EL (cell line): ENCODE measurements at regions not wholly inside any gene's neighbourhood (a gene's known extent, or its start where the extent isn't known, plus 50 kb on each side); places are given as distances from the start of the nearest gene placed in this dataset.
"Not testable (repeated sequence)": the region's sequence is repeated elsewhere in the genome, so short reads cannot be mapped to it uniquely, and the experiment has no call there.

Experiments used
- DNase-seq: peaks from one replicate; pipeline ENCODE4 v3.0.0-alpha.2; 2016

DNA sequence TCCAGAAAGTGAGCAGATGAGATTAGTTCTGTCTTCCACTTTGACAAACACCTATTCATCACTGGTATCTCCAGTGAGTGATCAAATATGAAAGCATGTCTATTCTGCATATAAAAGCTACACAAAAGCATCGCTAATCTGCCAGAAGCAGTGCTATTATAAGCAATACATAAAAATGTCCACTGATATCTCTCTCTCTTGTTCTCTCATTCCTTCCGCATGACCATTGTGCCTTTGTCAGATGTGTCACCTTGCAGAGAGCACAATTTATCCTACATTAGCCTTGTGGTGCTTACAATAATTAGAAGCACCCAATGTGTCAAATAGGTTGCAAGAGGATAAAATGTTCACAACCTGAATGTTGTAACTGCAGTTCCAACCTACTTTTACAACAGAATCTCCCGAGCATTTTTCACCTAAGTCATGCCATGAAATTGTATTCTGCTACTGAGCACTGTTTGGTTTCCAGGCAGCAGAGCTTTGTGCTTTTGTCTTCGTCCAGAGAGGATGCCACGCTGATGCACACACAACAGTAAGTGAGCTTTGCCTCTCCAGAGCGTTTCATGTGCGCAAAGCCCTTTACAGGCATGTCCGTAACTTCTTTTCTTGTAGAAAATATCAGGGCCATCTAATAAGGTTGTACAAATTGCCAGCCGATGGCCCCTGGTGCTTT lies 198.7 kb upstream of the PLD5 start:
- DNase-seq, result no peak

DNA sequence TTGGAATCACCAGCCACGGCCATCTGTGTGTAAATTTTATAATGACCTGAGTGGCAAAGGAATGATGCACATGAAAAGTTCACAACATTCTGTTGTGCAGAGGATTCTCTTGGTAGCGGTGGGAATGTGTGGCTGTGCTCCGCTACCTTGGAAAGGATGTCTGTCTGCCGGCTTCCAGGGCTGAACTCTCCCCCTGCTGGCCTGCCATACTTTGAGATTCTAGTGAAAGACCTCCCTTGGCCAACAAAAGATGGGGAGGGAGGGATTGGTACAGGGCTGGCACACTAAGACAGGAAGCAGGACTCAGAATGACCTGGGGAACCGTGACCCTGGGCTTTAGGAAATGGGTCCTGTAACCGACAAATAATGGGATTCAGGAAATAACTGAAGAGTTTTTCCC lies 194.5 kb upstream of the PLD5 start:
- DNase-seq, result no peak

DNA sequence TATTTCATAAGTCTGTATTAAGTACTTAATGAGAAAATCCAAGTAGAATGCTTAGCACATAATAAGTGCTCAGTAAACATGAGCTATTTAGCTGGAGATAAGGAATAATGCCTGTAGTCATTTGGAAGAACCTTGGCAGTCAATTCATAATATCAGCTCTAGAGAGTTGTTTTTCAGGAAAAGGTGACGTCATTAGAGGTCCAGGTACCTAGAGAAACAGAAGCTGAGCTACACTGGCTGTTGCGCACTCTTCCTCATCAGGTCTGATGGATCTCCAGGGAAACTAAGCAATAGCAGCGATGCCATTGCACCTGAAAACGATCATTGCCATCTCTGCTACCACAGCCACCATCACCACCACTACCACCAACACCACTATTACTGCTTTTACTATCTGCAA lies 187.8 kb upstream of the PLD5 start:
- no peak for DNase-seq

DNA sequence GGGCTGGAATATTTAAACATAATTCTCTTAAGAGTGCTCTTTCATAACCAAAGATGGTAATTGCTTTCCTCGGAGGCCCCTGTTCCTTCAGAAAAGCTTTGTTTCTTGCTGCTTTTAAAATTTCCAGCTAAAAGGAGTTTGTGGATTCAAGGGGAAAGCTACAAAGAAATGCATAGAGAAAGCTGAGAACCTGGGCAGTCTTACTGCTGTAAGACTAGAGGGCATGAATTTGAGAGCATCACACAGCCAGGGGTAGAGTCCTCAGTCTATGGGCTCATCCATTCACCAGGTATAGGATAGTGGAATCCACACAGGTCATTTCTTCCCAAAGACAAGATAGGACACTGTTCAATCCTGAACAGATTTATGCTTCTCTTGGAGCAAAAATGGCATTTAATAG lies 186.3 kb upstream of the PLD5 start:
- DNase-seq, result no peak

DNA sequence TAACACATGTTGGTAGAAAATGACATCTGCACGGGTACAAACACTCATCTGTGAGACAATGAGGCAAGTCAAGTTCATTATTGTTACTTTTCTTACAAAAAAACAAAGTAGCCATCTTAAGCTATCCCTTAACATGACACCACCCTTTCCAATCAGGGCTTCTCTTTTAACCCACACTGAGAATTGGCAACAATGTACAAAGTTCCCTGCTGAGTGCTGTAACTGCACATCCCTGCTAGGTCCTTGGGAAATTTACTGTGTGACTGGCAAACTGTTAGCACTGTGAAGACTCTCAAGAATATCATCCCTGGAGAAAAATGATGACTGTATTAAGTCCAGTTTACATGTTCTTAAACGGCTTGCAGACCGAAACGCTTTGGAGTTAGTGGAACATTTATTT lies 185.8 kb upstream of the PLD5 start:
- no peak for DNase-seq

DNA sequence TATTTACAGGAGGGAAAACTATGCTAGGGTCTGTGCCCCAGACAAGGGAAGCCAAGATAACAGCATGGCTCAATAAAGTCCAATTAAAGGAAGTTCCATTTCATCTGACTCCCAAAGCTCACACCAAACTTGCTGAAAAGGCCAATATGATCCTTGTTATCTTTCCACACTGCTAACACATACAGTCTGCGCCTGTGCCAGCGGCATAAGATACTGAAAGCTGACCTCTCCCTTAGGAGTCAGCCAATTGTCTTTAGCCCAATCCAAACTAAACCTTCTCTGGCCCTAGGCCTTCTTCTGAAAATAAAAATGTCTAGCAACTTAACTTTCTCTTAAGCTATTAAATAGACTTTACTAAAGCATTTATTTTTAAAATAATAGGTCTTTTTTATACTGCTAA lies 179.0 kb upstream of the PLD5 start:
- DNase-seq, result no peak

DNA sequence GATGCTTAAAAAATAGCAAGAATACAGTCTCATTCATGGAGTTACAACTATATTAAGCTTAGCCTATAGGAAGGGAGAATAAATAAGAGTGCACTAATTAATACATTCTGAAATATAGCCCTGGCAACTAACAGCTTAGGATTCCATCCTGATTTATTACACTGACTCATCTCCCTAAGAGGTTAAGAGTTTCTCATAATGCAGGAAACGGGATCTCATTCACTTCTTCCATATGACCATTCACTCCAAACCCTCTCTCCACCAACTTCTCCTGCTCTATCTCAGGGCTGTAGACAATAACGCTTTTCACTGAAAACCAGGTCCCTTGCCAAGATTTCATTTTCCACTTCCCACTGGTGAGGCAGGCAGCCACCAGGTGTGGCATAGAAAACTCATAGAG lies 168.5 kb upstream of the PLD5 start:
- DNase-seq, result no peak

DNA sequence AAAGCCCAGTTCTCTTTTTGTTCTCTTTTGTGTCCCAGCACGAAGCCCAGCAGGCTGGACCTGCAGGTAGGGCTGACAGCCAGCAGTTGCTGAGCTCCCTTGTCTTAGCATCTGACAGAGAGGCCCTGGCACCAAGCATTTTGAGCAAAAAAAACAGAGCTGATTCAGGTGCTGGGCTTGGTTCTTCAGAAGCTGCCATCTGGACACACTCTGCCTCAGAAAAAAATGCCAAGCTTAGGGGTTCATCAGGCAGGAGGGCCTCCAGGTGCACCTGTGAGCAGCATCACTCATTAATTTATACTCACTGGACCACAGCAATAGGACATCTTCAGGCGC lies 167.1 kb upstream of the PLD5 start:
- DNase-seq, result no peak

DNA sequence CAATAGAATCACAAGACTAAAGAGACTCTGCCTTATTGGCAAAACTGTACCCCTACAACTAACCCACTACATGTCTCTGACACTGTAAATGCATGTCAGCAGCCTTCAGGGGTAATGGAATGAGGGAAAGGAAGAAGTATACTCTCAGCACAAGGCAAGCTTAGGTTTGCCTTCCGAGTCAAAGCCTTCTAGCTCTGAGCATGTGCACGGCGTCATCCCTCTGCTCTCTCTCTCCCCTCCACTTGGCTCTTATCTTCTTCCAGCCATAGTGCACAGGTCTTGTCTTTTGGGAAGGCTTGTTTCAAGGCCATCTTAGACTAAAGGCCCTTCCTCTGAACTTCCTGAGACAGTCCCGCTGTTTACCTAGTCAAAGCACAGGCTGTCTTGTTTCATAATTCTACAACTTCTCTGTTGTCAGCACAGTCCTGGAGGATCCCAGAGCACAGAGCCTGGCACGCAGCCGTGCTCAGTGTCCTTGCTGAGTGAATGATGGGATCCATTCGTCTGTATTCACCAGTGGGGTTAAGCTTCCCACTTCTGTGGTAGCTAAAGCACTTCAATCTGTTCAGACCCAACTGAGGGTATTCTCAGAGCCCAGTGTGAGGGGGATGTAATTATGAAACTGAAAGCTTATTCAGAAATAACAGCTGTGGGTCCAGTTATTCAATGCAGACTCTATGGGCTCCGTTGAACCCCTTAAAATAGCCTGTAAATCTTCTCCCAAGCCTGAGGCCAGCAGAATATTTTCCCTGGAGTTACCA lies 166.5 kb upstream of the PLD5 start:
- no peak for DNase-seq

DNA sequence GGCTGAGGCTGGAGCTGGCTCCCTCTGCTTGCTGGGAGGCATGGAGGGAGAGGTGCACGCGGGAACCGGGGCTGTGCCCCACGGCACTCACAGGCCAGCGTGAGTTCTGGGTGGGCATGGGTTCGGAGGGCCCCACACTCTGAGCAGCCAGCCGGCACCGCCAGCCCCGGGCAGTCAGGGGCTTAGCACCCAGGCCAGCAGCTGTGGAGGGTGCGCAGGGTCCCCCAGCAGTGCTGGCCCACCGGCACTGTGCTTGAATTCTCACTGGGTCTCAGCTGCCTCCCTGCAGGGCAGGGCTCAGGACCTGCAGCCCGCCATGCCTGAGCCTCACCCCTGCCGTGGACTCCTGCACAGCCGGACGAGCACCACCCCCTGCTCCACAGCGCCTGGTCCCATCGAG lies 164.9 kb upstream of the PLD5 start:
- no peak for DNase-seq

DNA sequence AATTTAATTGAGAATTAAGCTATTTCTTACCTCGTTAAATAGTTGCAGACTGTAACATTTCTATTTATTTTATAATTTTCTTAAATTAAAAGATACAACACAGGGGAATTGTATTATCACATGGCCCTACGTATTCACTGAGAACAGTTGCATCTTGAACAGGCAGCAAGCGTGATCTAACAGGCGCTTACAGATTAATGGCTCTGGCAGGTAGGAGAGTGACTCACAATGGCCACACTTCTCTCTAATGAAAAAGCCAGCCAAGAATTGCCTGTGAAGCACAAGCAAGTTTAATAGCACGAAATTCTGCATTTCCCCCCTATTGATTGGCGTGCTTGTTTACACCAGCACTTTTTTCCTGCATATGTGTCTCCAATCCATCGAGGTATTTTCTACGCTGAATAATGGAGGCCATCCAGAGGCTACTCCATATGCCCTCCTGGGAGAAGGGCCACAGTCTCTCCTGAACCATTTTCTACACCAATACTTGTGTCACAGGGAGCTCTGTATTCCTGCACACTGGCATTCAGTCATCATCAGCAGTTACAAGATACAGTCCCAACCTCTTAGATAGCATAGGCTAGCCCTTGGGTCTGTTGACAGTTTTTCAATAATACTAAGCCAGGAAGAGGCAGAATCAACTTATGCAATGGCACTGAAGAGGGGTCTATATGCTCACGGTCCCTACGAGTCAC lies 150.6 kb upstream of the PLD5 start:
- DNase-seq, result no peak

DNA sequence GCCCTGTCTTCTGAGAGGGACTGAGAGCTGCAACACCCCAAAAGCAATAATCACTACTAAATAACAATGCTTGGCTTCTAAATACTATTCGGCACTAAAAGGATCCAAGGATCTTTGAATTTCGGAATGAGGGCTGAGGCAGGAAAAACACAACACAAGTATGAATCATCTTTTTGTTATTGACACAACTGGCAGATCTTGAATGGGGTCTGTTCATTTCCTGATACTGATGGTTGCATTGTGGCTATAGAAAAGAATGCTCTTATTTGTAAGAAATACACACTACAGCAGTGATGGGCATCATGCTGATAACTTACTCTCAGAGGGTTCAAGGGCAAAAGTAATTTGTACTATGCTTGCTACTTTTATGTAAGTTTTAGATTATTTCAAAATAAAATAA lies 149.2 kb upstream of the PLD5 start:
- no peak for DNase-seq

DNA sequence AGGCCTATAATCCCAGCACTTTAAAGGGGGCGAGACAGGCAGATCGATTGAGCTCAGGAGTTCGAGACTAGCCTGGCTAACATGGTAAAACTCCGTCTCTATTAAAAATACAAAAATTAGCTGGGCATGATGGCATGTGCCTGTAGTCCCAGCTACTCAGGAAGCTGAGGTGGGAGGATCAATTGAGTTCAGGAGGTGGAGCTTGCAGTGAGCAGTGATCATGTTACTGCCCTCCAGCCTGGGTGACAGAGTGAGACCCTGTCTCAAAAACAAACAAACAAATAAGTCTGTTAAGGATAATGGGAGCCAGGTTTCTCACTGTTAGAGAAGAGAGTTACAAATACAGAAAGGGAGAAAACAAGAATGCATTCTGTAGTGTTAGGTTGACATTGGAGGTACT lies 148.7 kb upstream of the PLD5 start:
- DNase-seq, result not testable (repeated sequence)

DNA sequence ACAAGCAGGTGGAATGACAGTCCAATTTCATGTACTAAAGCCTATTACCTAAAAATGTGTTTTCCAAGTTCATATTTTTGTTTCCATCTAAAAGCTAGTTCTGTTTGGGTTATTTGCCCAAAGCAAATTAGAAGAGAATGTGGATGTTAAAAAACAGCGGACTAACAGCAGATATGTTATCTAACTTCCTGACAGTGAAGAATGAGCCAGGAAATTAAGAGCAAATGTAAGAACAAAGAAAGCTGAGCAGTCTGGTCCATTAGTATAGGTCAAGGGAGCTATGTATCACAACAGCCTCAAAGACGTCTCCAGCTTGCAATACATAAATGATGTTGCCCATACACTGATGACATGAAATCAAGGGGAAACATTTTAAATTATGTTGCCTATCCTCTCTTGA lies 145.5 kb upstream of the PLD5 start:
- DNase-seq, result no peak

DNA sequence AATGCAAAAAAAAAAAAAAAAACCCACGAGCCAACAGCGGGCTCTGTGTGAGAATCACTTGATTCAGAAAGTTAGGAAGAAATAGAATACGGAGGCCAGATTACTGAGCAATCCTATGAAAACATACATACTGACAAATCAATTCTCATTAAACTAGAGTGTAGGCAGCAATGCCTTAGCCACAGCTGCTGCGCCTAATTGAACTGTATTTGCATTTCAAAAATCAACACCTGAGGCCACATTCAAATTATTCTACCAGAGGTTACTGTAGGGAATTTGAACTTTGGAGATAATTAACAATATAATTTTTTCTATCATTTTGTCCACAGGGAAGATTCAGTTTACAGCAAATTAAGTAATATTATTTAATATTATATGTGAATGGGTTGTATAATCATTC lies 138.4 kb upstream of the PLD5 start:
- no peak for DNase-seq

DNA sequence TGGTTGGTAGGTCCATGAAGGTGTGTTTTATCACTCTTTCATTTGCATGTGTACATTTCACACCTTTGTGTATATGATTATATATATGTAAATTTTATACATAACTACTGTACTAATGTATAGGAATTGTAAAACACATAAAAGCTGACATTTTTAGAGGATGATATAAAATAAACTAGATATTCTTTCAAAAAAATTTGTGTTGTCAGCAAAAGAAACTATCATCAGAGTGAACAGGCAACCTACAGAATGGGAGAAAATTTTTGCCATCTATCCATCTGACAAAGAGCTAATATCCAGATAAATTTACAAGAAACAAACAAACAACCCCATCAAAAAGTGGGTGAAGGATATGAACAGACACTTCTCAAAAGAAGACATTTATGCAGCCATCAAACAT lies 129.3 kb upstream of the PLD5 start:
- not testable (repeated sequence) for DNase-seq

DNA sequence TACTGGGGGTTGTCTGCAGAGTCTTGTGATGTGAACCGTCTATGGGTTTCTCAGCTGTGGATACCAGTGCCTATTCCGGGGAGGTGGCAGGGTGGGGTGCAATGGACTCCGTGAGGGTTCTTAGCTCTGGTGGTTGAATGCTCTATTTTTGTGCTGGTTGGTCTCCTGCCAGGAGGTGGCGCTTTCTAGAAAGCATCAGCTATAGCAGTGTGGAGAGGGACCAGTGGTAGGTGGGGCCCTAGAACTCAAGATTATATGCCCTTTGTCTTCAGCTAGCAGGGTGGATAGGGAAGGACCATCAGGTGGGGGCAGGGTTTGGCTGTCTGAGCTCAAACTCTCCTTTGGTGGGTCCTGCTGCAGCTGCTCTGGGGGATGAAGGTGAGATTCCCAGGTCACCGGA lies 127.3 kb upstream of the PLD5 start:
- no peak for DNase-seq

DNA sequence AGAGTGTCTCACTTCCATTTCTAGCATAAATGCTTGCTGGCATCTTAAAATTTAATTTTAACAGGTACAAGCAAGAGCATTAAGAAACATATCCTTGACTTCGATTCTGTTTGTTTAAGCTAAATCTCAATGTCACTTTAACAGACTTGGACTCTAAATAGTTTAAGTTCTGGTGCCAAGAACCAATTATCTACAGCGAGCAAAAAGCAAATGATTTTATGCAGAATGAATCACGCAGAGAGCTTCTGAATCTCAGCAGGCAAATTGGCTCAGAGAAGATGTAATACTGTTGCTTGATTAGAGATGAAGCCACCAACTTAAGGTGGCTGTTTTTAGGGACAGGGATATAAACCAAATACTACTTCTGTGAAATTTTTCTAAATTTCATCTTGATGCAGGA lies 117.0 kb upstream of the PLD5 start:
- no peak for DNase-seq

DNA sequence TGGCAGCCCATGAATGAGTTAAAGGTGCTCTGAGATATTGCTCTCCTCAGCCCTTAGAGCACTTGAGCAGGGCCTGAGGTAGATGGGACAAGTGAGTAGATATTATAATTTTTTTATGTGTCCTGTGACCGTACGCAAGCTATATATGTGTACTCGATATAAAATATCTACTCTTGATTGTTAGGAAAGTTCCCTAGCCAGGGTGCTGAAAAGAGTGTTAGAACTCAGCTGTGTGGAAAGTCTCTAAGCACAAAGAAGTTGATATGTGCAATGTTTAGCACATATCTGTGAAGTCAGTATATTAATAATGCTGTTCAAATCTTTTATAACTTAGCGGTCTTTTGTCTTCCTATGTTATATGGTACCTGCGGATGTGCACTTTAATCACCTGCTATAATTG lies 114.6 kb upstream of the PLD5 start:
- no peak for DNase-seq

DNA sequence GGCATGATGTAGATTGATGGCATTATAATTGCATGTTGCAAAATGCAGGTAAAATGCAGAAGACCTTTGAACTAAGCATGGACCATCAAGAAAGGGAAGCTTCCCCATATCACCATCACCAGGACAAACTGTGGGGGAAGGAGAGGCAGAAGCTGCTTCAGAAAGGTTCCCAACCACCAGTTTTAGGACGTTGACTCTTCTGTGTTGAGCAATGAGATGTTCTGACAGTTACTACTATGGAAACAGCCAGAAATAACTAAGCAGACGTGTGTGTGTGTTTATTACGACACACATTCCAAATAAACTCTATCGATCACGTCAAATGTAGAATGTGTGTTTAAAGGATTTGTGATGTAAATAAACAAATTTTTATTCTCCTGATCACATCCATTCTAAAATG lies 110.2 kb upstream of the PLD5 start:
- no peak for DNase-seq

DNA sequence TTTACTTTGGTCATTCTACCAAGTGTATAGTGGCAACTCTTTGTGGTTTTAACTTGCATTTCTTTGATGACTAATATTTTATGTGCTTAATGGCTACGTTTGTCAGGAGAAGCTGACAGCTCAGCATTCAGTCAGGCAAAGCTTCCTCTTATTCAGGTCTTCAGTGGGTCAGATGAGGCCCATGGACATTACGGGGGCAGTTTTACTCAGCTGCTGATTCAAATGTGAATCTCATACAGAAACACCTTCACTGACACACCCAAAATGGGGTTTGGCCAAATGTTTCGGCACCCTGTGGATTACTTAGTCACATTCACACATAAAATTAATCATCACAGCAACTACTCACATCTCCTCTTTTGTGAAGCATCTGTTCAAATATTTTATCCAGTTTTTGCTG lies 104.9 kb upstream of the PLD5 start:
- no peak for DNase-seq

DNA sequence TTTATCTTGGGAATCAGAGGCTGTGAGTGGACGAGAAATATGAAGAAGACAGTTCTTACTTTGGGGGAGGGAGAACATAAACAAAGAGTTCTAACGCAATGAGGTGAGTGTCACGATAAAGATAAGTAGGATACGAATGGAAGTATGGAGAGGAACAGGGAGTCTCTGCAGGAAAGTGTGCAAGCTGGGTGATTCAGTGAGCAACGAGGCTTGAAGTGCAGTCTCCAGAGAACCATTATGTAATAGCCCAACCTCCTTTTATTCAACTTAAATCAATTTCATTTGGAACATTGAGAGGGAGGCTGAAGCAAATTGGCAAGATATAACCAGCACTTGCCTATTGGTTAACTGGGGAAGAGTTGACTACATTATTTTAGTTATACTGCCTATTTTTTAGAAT lies 99.3 kb upstream of the PLD5 start:
- DNase-seq, result no peak

DNA sequence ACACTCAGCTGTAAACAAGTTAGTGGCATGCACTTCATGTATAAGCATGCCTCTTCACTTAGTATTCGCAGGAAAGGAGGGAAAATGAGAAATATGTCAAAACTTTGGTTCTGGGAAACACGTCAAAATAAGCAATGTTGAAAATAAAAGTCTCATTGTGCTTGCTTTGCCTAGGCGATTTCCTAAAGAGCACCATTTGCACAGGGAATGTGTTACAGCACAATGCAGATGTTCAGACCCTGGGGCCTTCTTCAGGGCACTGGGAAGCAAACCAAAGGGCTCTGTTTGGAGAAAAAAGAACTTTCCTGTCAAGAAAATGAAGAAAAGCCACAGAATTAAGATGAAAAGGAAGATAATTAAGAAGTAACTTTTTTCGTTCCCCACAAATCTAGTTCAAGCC lies 98.6 kb upstream of the PLD5 start:
- no peak for DNase-seq

DNA sequence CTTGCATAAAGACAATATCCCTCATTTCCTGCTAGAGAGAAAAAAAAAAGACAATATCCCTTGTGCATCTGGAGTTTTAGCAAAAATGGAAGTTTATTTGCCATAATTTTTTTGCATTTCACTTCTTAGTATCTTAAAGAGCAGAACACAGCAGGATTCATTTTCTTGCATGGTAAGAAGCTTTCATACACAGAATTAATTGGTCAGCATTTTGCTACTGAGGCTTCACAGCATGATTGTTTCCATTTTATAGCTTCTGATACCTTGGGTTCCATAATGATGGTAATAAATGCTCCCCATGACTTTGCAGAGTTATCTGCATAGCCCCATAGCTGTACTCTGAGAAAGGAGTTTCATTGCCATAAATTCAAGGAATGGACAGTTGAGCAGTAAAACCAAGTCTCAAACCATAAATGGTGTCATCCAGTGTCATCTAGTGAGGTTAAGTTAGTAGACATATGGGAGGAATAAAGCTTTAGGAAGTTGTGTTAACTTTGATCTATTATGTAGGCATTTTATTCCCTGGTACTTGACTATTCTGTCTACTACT lies 88.8 kb upstream of the PLD5 start:
- DNase-seq, result no peak
